GM21528 (cell line): ENCODE measurements at regions not wholly inside any gene's neighbourhood (a gene's known extent, or its start where the extent isn't known, plus 50 kb on each side); places are given as distances from the start of the nearest gene placed in this dataset.
"Not testable (repeated sequence)": the region's sequence is repeated elsewhere in the genome, so short reads cannot be mapped to it uniquely, and the experiment has no call there.

Source experiments
- ATAC-seq: cut with Tn5 transposase; IDR thresholded peaks from one replicate; pipeline ENCODE4 v1.9.1; 2021; ENCODE audit warnings: mild to moderate bottlenecking, moderate library complexity; ENCODE audit not compliant: unreplicated experiment, low FRiP score

- no peak for ATAC-seq
Observed at GRCh38 chr14:82755476-82755875, 1221.8 kb upstream of the SEL1L start.

GRCh38 chr14:82755923-82756322 is 1222.3 kb upstream of the SEL1L start:
- ATAC-seq = no peak

- no peak for ATAC-seq
Observed at GRCh38 chr14:82757776-82758175, 1224.1 kb upstream of the SEL1L start.

GRCh38 chr14:82759656-82760055 is 1226.0 kb upstream of the SEL1L start:
- ATAC-seq = no peak

- no peak for ATAC-seq
Observed at GRCh38 chr14:82766123-82766522, 1232.5 kb upstream of the SEL1L start.

- no peak for ATAC-seq
Observed at GRCh38 chr14:82766996-82767395, 1233.3 kb upstream of the SEL1L start.

GRCh38 chr14:82776958-82777357 is 1243.3 kb upstream of the SEL1L start:
- no peak for ATAC-seq

- no peak for ATAC-seq
Observed at GRCh38 chr14:82778008-82778590, 1244.4 kb upstream of the SEL1L start.

GRCh38 chr14:82778601-82779000 is 1244.9 kb upstream of the SEL1L start:
- ATAC-seq = no peak

- ATAC-seq = no peak
Observed at GRCh38 chr14:82779301-82779700, 1245.6 kb upstream of the SEL1L start.

GRCh38 chr14:82785756-82786482 is 1252.3 kb upstream of the SEL1L start:
- ATAC-seq = no peak

- ATAC-seq = no peak
Observed at GRCh38 chr14:82786483-82786880, 1252.8 kb upstream of the SEL1L start.

GRCh38 chr14:82796086-82796485 is 1262.4 kb upstream of the SEL1L start:
- no peak for ATAC-seq

GRCh38 chr14:82798276-82798675 is 1264.6 kb upstream of the SEL1L start:
- no peak for ATAC-seq

- ATAC-seq = no peak
Observed at GRCh38 chr14:82805892-82806825, 1272.5 kb upstream of the SEL1L start.

GRCh38 chr14:82811246-82811645 is 1277.6 kb upstream of the SEL1L start:
- ATAC-seq = no peak

GRCh38 chr14:82814339-82814738 is 1280.7 kb upstream of the SEL1L start:
- ATAC-seq = not testable (repeated sequence)

- no peak for ATAC-seq
Observed at GRCh38 chr14:82830596-82830995, 1296.9 kb upstream of the SEL1L start.

- ATAC-seq = no peak
Observed at GRCh38 chr14:82836256-82836950, 1302.8 kb upstream of the SEL1L start.

- ATAC-seq = no peak
Observed at GRCh38 chr14:82837611-82838140, 1304.0 kb upstream of the SEL1L start.
